ENCODE measurements at regions not wholly inside any gene's neighbourhood (a gene's known extent, or its start where the extent isn't known, plus 50 kb on each side); places are given as distances from the start of the nearest gene placed in this dataset.

DNA sequence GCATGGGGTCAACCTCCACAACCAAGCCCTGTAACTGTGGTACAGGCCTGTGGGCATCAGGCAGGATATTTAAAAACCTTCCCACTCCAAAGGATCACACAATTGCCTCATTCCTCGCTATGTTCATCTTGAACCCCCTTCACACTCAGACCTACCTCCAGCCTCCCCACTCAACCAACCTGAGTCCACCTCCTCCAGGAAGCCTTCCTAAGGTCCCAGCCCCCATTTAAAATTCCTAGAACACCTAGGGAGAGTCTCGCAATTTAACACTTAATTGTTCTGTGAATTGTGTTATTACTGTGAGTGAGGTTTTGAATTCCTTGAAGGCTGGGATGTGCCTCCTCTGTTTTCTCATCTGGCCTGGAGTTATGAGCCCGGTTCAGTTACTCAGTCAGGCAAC, 93.1 kb upstream of the SMNDC1 start:
- TF ChIP-seq POLR2A (IDR thresholded peaks at IDR 0.05; ENCODE audit: low read depth, low read length), result no peak
- TF ChIP-seq POLR2AphosphoS5 (IDR thresholded peaks at IDR 0.05; ENCODE audit: low read depth, low read length), result no peak
- TF ChIP-seq POU2F2 (IDR thresholded peaks at IDR 0.05; ENCODE audit: low read depth, low read length), result no peak
- no peak for TF ChIP-seq TAF1 (IDR thresholded peaks at IDR 0.05; ENCODE audit: low read depth, low read length)
- no peak for TF ChIP-seq PAX5 (IDR thresholded peaks at IDR 0.05; ENCODE audit: insufficient read depth, low read length, severe bottlenecking)

All from GM12891 (cell line).